ENCODE measurements at regions not wholly inside any gene's neighbourhood (a gene's known extent, or its start where the extent isn't known, plus 50 kb on each side); places are given as distances from the start of the nearest gene placed in this dataset.

- TF ChIP-seq SFPQ (IDR thresholded peaks at IDR 0.05; ENCODE audit: low read depth, low read length) = no peak
- TF ChIP-seq ZNF318 (IDR thresholded peaks at IDR 0.05; ENCODE audit: borderline replicate concordance in 1 of 2, low read depth in 1 of 2) = no peak
- TF ChIP-seq U2AF2 (optimal IDR thresholded peaks at IDR 0.05; ENCODE audit: low read depth, low read length) = no peak
- TF ChIP-seq TSC22D4 (tag; IDR thresholded peaks at IDR 0.05) = no peak
- TF ChIP-seq FOS (IDR thresholded peaks at IDR 0.05; ENCODE audit: extremely low read depth, insufficient read length) = no peak
- TF ChIP-seq ZNF589 (CRISPR knock-in tag; IDR thresholded peaks at IDR 0.05; ENCODE audit: low read depth) = 0 out of 2 replicates have a peak, but pooled peaks have one; percentile 16
- TF ChIP-seq ZHX1 (conservative IDR thresholded peaks at IDR 0.05; ENCODE audit: low read length) = no peak
- TF ChIP-seq HMBOX1 (IDR thresholded peaks at IDR 0.05) = peak; percentile 89
- TF ChIP-seq BDP1 (IDR thresholded peaks at IDR 0.05; ENCODE audit: insufficient read depth, insufficient read length) = no peak
- 0 out of 2 replicates have a peak, but pooled peaks have one; percentile 42 for TF ChIP-seq MBD1 (CRISPR knock-in tag; IDR thresholded peaks at IDR 0.05)
Measured at GRCh38 chr4:72714482-72715279, 145.7 kb upstream of the ADAMTS3 start (continued).
